HUES48 (cell line): ENCODE measurements at regions not wholly inside any gene's neighbourhood (a gene's known extent, or its start where the extent isn't known, plus 50 kb on each side); places are given as distances from the start of the nearest gene placed in this dataset.

Experiments
- H3K27ac ChIP-seq: one replicate; pipeline ENCODE4 v1.7.0; 2013; ENCODE audit warnings: low read depth, low read length, inconsistent platforms
- H3K27me3 ChIP-seq: 2 replicates; pipeline ENCODE4 v1.6.1; 2013; ENCODE audit warnings: mild to moderate bottlenecking, low read length; ENCODE audit not compliant: control insufficient read depth, insufficient read depth
- H3K36me3 ChIP-seq: 2 replicates; pipeline ENCODE4 v1.6.1; 2013; ENCODE audit warnings: low read length; ENCODE audit not compliant: control insufficient read depth, insufficient read depth
- H3K4me1 ChIP-seq: 2 replicates; pipeline ENCODE4 v1.6.1; 2013; ENCODE audit warnings: mild to moderate bottlenecking, low read length; ENCODE audit not compliant: control insufficient read depth, insufficient read depth
- H3K4me3 ChIP-seq: 2 replicates; pipeline ENCODE4 v1.5.1; 2013; ENCODE audit warnings: mild to moderate bottlenecking, low read depth, low read length
- H3K9ac ChIP-seq: 2 replicates; pipeline ENCODE4 v1.6.1; 2013; ENCODE audit warnings: mild to moderate bottlenecking, low read depth, low read length, moderate library complexity
- H3K9me3 ChIP-seq: 2 replicates; pipeline ENCODE4 v1.6.1; 2013; ENCODE audit warnings: low read length; ENCODE audit not compliant: control insufficient read depth, insufficient read depth

GRCh38 chr21:28734522-28735175 is 258.0 kb downstream of the LTN1 start:
- H3K27me3 ChIP-seq, result no peaks in the 10 kb centered on the region
- peaks cover 18% of the 10 kb centered on the region for H3K4me1 ChIP-seq
- H3K27ac ChIP-seq, result no peak overlapping the region
- H3K9ac ChIP-seq, result no peak overlapping the region
- no peak overlapping the region for H3K4me3 ChIP-seq
- H3K36me3 ChIP-seq, result no peaks in the 10 kb centered on the region
- no peaks in the 10 kb centered on the region for H3K9me3 ChIP-seq

GRCh38 chr21:28731700-28732321 is 260.9 kb downstream of the LTN1 start:
- Histone ChIP-seq H3K36me3 (no peaks in the 10 kb centered on the region), H3K27me3 (no peaks in the 10 kb centered on the region), H3K9ac (no peak overlapping the region), H3K4me3 (no peak overlapping the region), H3K27ac (no peak overlapping the region), H3K9me3 (no peaks in the 10 kb centered on the region), H3K4me1 (no peaks in the 10 kb centered on the region)

- H3K27ac ChIP-seq, result no peak overlapping the region
- no peaks in the 10 kb centered on the region for H3K27me3 ChIP-seq
- no peaks in the 10 kb centered on the region for H3K4me1 ChIP-seq
- H3K9me3 ChIP-seq, result no peaks in the 10 kb centered on the region
- no peak overlapping the region for H3K4me3 ChIP-seq
- no peak overlapping the region for H3K9ac ChIP-seq
- H3K36me3 ChIP-seq, result no peaks in the 10 kb centered on the region
These were observed 262.8 kb downstream of the LTN1 start for GRCh38 chr21:28729887-28730286.

GRCh38 chr21:28727809-28728208 is 264.9 kb downstream of the LTN1 start:
- Histone ChIP-seq H3K27me3 (no peaks in the 10 kb centered on the region), H3K4me1 (no peaks in the 10 kb centered on the region), H3K36me3 (no peaks in the 10 kb centered on the region), H3K27ac (no peak overlapping the region), H3K9ac (no peak overlapping the region), H3K9me3 (no peaks in the 10 kb centered on the region), H3K4me3 (no peak overlapping the region)

GRCh38 chr21:28725396-28725795 is 267.3 kb downstream of the LTN1 start:
- Histone ChIP-seq H3K9ac (no peak overlapping the region), H3K9me3 (no peaks in the 10 kb centered on the region), H3K36me3 (no peaks in the 10 kb centered on the region), H3K27ac (no peak overlapping the region), H3K4me3 (no peak overlapping the region), H3K27me3 (no peaks in the 10 kb centered on the region), H3K4me1 (no peaks in the 10 kb centered on the region)

- Histone ChIP-seq H3K9ac (no peak overlapping the region), H3K27ac (no peak overlapping the region), H3K36me3 (no peaks in the 10 kb centered on the region), H3K4me1 (no peaks in the 10 kb centered on the region), H3K4me3 (no peak overlapping the region), H3K27me3 (no peaks in the 10 kb centered on the region), H3K9me3 (no peaks in the 10 kb centered on the region)
These were observed 269.0 kb downstream of the LTN1 start for GRCh38 chr21:28723646-28724045.

GRCh38 chr21:28719723-28720122 is 273.0 kb downstream of the LTN1 start:
- no peaks in the 10 kb centered on the region for H3K4me1 ChIP-seq
- H3K9me3 ChIP-seq, result no peaks in the 10 kb centered on the region
- H3K36me3 ChIP-seq, result no peaks in the 10 kb centered on the region
- no peak overlapping the region for H3K9ac ChIP-seq
- H3K27me3 ChIP-seq, result no peaks in the 10 kb centered on the region
- H3K4me3 ChIP-seq, result no peak overlapping the region
- H3K27ac ChIP-seq, result no peak overlapping the region

- no peaks in the 10 kb centered on the region for H3K4me1 ChIP-seq
- H3K4me3 ChIP-seq, result no peak overlapping the region
- H3K9ac ChIP-seq, result no peak overlapping the region
- no peak overlapping the region for H3K27ac ChIP-seq
- no peaks in the 10 kb centered on the region for H3K9me3 ChIP-seq
- no peaks in the 10 kb centered on the region for H3K36me3 ChIP-seq
- no peaks in the 10 kb centered on the region for H3K27me3 ChIP-seq
These were observed 277.8 kb downstream of the LTN1 start for GRCh38 chr21:28714777-28715464.

GRCh38 chr21:28712411-28712810 is 280.3 kb downstream of the LTN1 start:
- H3K4me3 ChIP-seq, result no peak overlapping the region
- H3K36me3 ChIP-seq, result no peaks in the 10 kb centered on the region
- H3K27me3 ChIP-seq, result no peaks in the 10 kb centered on the region
- H3K9ac ChIP-seq, result no peak overlapping the region
- H3K27ac ChIP-seq, result no peak overlapping the region
- H3K4me1 ChIP-seq, result no peaks in the 10 kb centered on the region
- H3K9me3 ChIP-seq, result no peaks in the 10 kb centered on the region

GRCh38 chr21:28705616-28706015 is 287.1 kb downstream of the LTN1 start:
- no peaks in the 10 kb centered on the region for H3K9me3 ChIP-seq
- H3K4me1 ChIP-seq, result no peaks in the 10 kb centered on the region
- no peak overlapping the region for H3K9ac ChIP-seq
- no peak overlapping the region for H3K27ac ChIP-seq
- H3K27me3 ChIP-seq, result no peaks in the 10 kb centered on the region
- H3K36me3 ChIP-seq, result no peaks in the 10 kb centered on the region
- no peak overlapping the region for H3K4me3 ChIP-seq

- Histone ChIP-seq H3K4me3 (no peak overlapping the region), H3K9ac (no peak overlapping the region), H3K36me3 (no peaks in the 10 kb centered on the region), H3K9me3 (no peaks in the 10 kb centered on the region), H3K27me3 (no peaks in the 10 kb centered on the region), H3K27ac (no peak overlapping the region), H3K4me1 (no peaks in the 10 kb centered on the region)
These were observed 287.9 kb downstream of the LTN1 start for GRCh38 chr21:28704746-28705145.
